Keratinocyte (primary cell): ENCODE measurements at regions not wholly inside any gene's neighbourhood (a gene's known extent, or its start where the extent isn't known, plus 50 kb on each side); places are given as distances from the start of the nearest gene placed in this dataset.

Experiments
- DNase-seq: peaks from one replicate; pipeline ENCODE4 v3.0.0-alpha.2; 2011; ENCODE audit warnings: low read depth, missing footprints, low spot score
- FAIRE-seq: peaks from 2 replicates; lab custom pipeline; 2011; peaks lifted over from hg19 to GRCh38; lab: Jason Lieb, UNC
- H2AFZ ChIP-seq: 2 replicates; pipeline ENCODE4 v1.6.0; 2012; ENCODE audit warnings: low read length, control low read depth, inconsistent platforms; ENCODE audit not compliant: control insufficient read depth
- H3K27ac ChIP-seq: 2 replicates; pipeline ENCODE4 v1.5.1; 2011; ENCODE audit warnings: low read length; ENCODE audit not compliant: control insufficient read depth, insufficient read depth
- H3K27me3 ChIP-seq: 3 replicates; pipeline ENCODE4 v1.6.0; 2011; ENCODE audit warnings: low read length; ENCODE audit not compliant: control insufficient read depth, insufficient read depth; ENCODE audit errors: extremely low read depth
- H3K36me3 ChIP-seq, 2 experiments: 2 replicates in 1 of 2; 3 replicates in 1 of 2; pipeline ENCODE4 v1.5.1; 2011; ENCODE audit warnings: low read length in 2 of 2, mild to moderate bottlenecking in 1 of 2; ENCODE audit not compliant: control insufficient read depth in 2 of 2, insufficient read depth in 2 of 2; ENCODE audit errors: extremely low read depth in 1 of 2
- H3K4me1 ChIP-seq: 3 replicates; pipeline ENCODE4 v1.5.1; 2011; ENCODE audit warnings: low read length; ENCODE audit not compliant: control insufficient read depth, insufficient read depth; ENCODE audit errors: extremely low read depth
- H3K4me2 ChIP-seq: 3 replicates; pipeline ENCODE4 v1.6.0; 2011; ENCODE audit warnings: low read depth, low read length; ENCODE audit not compliant: control insufficient read depth, insufficient read depth; ENCODE audit errors: extremely low read depth
- H3K4me3 ChIP-seq, 3 experiments: fragments of 200-600 bp in 1 of 3; sonication (generic) in 1 of 3; 2 replicates in 2 of 3; 3 replicates in 1 of 3; pipeline ENCODE4 v1.5.1; 2011 to 2016; ENCODE audit warnings: low read length in 3 of 3, mild to moderate bottlenecking in 3 of 3, control low read depth in 2 of 3, inconsistent platforms in 1 of 3, low read depth in 1 of 3, mixed read lengths in 1 of 3, mixed run types in 1 of 3, moderate library complexity in 1 of 3; ENCODE audit not compliant: control insufficient read depth in 2 of 3, insufficient read depth in 2 of 3; ENCODE audit errors: extremely low read depth in 1 of 3
- H3K79me2 ChIP-seq: 2 replicates; pipeline ENCODE4 v1.6.0; 2012; ENCODE audit warnings: low read length; ENCODE audit not compliant: control insufficient read depth, insufficient read depth
- H3K9ac ChIP-seq: 3 replicates; pipeline ENCODE4 v1.6.0; 2011; ENCODE audit warnings: low read length; ENCODE audit not compliant: control insufficient read depth, insufficient read depth; ENCODE audit errors: extremely low read depth
- H3K9me1 ChIP-seq: 3 replicates; pipeline ENCODE4 v1.6.0; 2011; ENCODE audit warnings: low read length; ENCODE audit not compliant: control insufficient read depth, insufficient read depth; ENCODE audit errors: extremely low read depth
- H3K9me3 ChIP-seq: 2 replicates; pipeline ENCODE4 v1.5.1; 2012; ENCODE audit warnings: low read depth, low read length; ENCODE audit not compliant: control insufficient read depth
- H4K20me1 ChIP-seq: 3 replicates; pipeline ENCODE4 v1.6.0; 2011; ENCODE audit warnings: low read length; ENCODE audit not compliant: control insufficient read depth, insufficient read depth; ENCODE audit errors: extremely low read depth
- CTCF ChIP-seq, 3 experiments: IDR thresholded peaks in 1 of 3; conservative IDR thresholded peaks in 1 of 3; optimal IDR thresholded peaks in 1 of 3; 2 replicates in 2 of 3; 3 replicates in 1 of 3; pipeline versions ENCODE3 to v1.5.1; 2011; ENCODE audit warnings: low read length in 3 of 3, mild to moderate bottlenecking in 3 of 3, moderate library complexity in 2 of 3, control low read depth in 1 of 3, inconsistent platforms in 1 of 3; ENCODE audit not compliant: insufficient read depth in 2 of 3; ENCODE audit errors: extremely low read depth in 1 of 3
- EZH2 ChIP-seq: IDR thresholded peaks from one replicate; pipeline ENCODE4 v1.6.1; 2012; ENCODE audit warnings: inconsistent platforms, mild to moderate bottlenecking, low read length, moderate library complexity
- dilution Hi-C: fragments of 300-500 bp; cut with MboI; formaldehyde crosslinking; loops from one replicate; pipeline ENCODE4 v1.7.0; 2020; ENCODE audit warnings: low sequenced_read_pairs; ENCODE audit not compliant: extremely low pct_ligation_motif_present

GRCh38 chrX:140589657-140590056 is 84.8 kb upstream of the SOX3 start:
- Histone ChIP-seq H2AFZ (no peak overlapping the region), H3K79me2 (no peaks in the 10 kb centered on the region), H3K27ac (no peak overlapping the region), H3K9ac (no peak overlapping the region), H3K4me1 (no peaks in the 10 kb centered on the region), H3K4me3 (no peak overlapping the region), H3K9me1 (no peaks in the 10 kb centered on the region), H4K20me1 (no peaks in the 10 kb centered on the region), H3K36me3 (no peaks in the 10 kb centered on the region), H3K27me3 (no peaks in the 10 kb centered on the region), H3K4me2 (no peak overlapping the region), H3K9me3 (no peaks in the 10 kb centered on the region)
- FAIRE-seq (no peak), DNase-seq (no peak)
- dilution Hi-C loops = no loop called here
- TF ChIP-seq EZH2 (no peak), CTCF (optimal IDR thresholded peaks at IDR 0.05 in 1 of 3, IDR thresholded peaks at IDR 0.05 in 1 of 3, conservative IDR thresholded peaks at IDR 0.05 in 1 of 3; ENCODE audit: extremely low read depth in 1 of 3, insufficient read depth in 2 of 3, low read length in 3 of 3) (no peak)

GRCh38 chrX:140586951-140587350 is 82.1 kb upstream of the SOX3 start:
- H3K9me3 ChIP-seq = no peaks in the 10 kb centered on the region
- no peaks in the 10 kb centered on the region for H3K36me3 ChIP-seq
- DNase-seq (no peak), FAIRE-seq (no peak)
- TF ChIP-seq EZH2 = no peak
- no peak for TF ChIP-seq CTCF (optimal IDR thresholded peaks at IDR 0.05 in 1 of 3, IDR thresholded peaks at IDR 0.05 in 1 of 3, conservative IDR thresholded peaks at IDR 0.05 in 1 of 3; ENCODE audit: extremely low read depth in 1 of 3, insufficient read depth in 2 of 3, low read length in 3 of 3)
- dilution Hi-C loops = no loop called here
- H3K9me1 ChIP-seq = no peaks in the 10 kb centered on the region
- H3K4me3 ChIP-seq = no peak overlapping the region
- H3K27ac ChIP-seq = no peak overlapping the region
- no peaks in the 10 kb centered on the region for H3K4me1 ChIP-seq
- H4K20me1 ChIP-seq = no peaks in the 10 kb centered on the region
- no peak overlapping the region for H3K4me2 ChIP-seq
- H2AFZ ChIP-seq = no peak overlapping the region
- no peak overlapping the region for H3K9ac ChIP-seq
- no peaks in the 10 kb centered on the region for H3K27me3 ChIP-seq
- H3K79me2 ChIP-seq = no peaks in the 10 kb centered on the region
